Islet precursor cell (in vitro differentiated cells): ENCODE measurements at regions not wholly inside any gene's neighbourhood (a gene's known extent, or its start where the extent isn't known, plus 50 kb on each side); places are given as distances from the start of the nearest gene placed in this dataset.
"Not testable (repeated sequence)": the region's sequence is repeated elsewhere in the genome, so short reads cannot be mapped to it uniquely, and the experiment has no call there.

Experiments used
- DNase-seq: peaks from one replicate; pipeline ENCODE4 v3.0.0-alpha.2; 2018

DNA sequence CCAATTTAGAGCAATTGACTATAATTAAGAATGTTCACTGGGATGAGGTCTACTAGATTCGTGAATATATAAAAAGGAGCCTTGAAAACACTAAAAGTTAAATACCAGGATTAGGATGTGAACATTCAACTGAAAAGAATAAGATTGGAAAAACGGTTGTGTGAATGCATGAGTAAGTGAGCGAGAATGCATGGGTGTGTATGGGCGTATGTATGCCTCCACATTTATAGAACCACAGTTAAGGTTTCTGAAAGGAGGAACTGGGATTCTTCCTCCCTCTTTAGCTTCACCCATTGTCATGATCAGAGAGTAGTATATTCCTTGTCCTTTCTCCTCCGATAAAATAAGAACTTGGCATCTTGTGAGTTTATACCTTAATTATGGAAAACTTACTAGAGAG is 151.1 kb upstream of the UBE2E3 start:
- DNase-seq: no peak

DNA sequence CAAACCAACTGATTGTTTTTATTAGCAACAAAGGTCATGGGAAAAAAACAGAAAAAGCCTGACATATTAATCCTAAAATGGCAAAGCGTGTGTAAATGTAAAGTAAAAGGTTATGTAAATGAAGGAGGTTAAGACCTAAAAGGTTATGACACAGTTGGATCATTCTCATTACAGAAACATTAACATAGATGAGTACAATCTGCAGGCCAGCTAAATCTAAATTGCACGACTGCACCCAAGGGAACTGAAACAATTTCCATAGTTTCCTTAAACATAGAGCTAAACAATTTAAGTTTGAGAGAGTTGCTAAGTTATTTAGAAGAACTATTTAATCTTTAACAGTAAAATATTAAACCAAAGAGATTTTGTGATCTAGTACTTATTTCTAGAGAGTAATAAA is 151.6 kb upstream of the UBE2E3 start:
- DNase-seq: no peak

DNA sequence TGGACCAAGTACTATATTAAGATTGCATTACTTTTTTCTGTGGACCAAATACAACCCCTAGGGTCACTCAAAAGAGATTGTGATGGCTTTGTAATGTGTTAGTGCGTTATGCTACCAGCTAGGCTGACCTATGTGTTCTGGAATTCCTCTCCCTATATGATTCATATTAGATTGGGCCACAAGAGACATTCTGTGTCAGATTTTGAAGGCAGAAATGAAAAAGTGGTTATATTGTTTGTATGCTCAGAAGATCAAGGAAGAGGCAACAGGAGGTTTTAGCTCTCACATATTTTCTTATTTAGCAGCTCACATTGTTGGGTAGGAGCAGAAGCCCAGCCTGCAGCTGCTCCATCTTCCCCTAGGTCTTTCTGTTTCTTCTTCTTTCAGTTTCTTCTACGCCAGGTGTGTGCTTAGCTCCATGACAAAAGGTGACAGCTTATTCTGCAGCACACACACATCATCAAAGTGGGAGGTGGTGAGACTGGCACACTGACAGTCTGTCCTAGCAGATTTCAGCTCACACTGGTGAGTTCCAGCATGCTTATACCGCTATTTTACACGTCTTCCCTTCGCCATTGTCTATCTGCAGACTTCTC is 156.8 kb upstream of the UBE2E3 start:
- DNase-seq: no peak

DNA sequence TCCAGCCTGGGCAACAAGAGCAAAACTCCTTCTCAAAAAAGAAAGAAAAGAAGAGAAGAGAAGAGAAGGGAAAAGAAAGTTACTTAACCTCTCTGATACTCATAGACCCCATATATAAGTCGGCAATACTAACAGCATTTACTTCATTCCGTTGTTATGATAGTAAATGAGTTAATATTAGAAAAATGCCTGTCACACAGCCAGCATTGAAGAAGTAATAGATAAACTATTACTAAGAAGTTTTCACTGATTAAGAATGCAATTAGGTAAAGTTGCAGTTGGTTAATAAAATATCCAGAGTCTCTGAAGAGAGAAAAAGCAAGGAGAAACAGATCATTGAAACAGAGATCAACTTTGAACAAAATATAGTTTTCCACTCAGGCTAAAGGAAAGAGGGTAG is 161.3 kb upstream of the UBE2E3 start:
- DNase-seq: no peak

DNA sequence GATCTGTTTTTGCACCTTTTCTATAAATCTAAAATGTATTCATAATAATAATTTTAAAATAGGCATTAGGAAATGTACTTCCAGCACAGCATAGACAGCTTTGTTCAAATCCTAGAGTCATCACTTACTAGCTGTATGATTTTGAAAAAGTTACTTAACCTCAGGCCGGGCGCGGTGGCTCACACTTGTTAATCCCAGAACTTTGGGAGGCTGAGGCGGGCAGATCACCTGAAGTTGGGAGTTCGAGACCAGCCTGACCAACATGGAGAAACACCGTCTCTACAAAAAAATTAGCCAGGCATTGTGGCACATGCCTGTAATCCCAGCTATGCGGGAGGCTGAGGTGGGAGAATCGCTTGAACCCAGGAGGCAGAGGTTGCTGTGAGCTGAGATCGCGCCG is 161.7 kb upstream of the UBE2E3 start:
- DNase-seq: not testable (repeated sequence)

DNA sequence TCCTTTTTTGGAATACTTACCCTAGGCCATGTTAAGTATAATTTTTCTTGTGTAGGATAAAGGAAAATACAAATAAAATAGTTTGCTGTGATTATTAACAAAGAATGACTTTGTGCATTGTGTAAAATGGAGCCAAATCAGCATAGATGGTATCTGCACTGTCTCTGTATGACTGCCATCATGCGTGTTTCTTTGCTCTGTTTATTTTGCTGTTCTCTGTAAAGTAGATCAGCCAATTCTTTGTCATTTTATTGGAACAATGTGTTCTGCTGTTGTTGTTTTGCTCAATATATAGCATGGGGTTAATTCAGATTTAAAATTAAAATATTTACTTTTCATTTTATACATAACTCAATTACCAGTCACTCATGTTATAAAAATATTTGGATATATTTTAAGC is 181.3 kb upstream of the UBE2E3 start:
- DNase-seq: no peak

DNA sequence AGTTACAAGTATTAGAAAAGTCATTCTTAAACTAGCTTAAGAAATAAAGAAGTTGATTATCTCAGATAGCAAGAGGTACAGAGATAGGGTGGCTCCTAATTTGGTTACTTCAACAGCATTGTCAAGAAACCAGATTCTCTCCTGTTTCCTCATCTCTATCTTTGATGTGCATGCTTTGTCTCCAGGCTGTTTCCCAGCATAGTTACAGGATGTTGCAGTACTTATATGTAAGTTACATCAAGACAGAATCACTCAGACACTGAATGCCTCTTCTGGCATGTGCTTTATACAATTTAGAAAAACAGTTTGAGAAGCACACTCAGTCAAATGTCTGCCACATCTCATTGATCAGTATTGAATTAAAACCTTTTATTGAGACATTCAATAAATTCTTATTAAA is 189.5 kb upstream of the UBE2E3 start:
- DNase-seq: no peak

DNA sequence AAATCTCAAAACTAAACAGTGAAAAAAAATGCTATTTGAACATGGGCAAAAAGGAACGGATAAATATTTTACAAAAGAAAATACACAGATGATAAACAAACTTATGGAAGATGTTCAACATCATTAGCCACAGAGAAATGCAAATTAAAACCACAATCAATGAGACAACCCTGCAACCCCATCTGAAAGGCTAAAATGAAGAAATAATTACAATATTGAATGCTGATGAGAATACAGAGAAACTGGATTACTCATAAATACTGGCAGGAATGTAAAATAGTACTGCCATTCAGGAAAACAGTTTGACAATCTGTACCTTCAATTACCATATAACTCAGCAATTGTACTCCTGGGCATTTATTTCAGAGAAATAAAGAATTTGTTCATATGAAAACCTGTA is 193.1 kb upstream of the UBE2E3 start:
- no peak for DNase-seq

DNA sequence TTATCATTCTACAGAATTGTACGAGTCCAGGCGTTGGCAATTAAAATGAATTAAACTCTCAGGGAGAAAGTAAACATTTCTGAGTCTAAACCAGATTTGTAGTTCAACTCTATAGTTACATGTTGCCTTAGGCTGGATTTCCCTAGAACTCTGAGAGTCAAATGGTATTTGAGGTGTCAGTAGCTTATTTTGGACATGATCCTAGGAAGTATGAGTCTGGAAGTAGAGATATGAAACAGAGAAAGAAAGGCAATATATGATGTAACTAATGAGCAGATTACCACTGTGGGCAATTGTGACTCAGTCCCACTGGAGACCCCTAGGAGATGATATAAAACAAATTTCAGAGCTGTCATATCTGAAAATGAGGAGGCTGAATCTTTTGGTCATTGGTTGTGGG is 199.1 kb upstream of the UBE2E3 start:
- no peak for DNase-seq

DNA sequence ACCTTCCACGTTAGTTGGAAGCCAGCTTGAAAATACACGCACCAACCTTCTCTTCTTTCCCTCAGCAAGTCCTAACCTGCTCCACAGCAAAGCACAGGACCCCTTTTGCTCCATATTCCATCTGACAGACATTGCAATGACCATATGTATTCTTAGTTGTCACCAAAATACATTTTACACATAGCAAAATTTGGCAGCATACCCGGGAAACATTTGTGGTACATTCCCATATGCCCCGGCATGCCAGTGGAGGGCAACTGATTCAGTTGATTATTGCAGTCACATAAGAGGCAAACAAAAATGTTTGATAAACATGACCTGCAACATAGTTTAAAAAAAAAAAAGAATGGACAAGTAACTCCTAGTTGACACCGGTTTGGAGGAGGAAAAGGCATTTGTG is 202.1 kb upstream of the UBE2E3 start:
- DNase-seq: no peak

DNA sequence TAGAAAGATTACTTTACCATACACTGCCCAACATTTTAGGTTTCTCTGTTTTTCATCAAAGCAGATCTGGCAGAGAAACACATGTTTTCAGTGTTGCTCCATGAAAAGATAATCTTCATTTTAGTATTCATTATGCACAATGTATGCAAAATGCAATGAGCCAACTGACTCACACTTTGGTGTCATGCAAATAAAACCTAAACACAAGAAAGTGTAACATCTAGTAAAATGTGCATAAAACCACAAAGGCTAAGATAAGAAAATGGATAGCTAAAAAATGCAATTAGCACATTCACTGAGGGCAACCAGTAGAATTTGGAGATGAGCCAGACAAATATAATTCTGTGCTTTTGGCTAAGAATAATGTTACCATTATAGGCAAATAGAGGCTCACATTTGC is 203.5 kb upstream of the UBE2E3 start:
- DNase-seq: no peak

DNA sequence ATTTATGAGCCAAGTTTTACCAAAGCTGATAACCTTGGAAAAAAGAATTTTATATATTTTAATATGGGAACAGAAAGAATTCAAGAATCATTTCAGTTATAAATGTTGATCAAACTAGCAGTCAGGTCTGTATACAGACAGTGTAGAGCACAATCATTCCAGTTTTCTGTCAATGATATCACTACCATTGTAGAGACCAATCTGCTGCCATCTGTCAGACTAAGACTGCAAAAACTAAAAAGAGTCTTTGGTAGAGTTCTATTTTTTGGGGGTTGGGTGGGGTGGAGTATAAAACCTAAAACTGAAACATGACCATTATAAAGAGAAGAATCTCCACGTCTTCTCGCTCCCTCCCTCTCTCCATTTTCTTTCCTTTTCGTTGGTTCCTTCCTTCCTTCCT is 204.7 kb upstream of the UBE2E3 start:
- no peak for DNase-seq

DNA sequence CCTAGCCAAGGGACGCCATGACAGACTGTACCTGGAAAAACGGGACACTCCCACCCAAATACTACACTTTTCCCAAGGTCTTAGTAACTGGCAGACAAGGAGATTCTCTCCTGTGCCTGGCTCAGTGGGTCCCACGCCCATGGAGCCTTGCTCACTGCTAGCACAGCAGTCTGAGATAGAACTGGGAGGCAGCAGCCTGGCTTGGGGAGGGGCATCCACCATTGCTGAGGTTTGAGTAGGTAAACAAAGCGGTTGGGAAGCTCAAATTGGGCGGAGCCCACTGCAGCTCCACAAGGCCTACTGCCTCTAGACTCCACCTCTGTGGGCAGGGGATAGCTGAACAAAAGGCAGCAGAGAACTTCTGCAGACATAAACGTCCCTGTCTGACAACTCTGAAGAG is 215.1 kb upstream of the UBE2E3 start:
- not testable (repeated sequence) for DNase-seq

DNA sequence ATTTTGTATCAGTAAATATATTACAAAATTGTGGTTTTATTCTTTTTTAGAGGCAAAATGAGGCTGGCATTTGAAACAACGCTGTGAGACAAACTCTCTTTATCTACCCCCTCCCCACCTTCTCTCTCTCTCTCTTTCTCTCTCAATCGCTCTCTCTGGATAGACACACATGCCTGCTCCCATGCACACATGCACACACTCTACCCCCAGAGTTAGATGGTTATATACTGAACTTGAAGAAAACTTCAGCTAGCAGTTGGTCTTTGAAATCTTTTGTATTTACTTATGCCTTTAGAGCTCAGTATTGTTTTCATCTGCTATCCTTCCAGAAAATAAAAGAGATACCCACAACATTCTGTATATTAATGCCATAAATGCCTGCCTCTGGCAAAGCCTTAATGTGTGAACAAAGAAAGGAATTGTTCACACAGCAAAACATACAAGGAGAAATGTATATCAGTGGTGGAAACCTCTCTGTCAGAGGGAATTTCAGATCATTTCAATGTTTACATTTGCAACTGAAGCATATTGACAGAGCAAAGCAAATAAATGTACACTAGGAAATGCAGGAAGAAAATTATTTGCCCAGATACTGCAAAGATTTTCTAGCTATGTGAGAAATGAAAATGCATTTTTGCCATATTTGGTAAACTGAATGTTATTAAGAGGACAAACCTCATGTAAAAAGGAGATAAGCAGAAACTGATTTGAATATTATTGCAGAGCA is 217.0 kb upstream of the UBE2E3 start:
- no peak for DNase-seq

DNA sequence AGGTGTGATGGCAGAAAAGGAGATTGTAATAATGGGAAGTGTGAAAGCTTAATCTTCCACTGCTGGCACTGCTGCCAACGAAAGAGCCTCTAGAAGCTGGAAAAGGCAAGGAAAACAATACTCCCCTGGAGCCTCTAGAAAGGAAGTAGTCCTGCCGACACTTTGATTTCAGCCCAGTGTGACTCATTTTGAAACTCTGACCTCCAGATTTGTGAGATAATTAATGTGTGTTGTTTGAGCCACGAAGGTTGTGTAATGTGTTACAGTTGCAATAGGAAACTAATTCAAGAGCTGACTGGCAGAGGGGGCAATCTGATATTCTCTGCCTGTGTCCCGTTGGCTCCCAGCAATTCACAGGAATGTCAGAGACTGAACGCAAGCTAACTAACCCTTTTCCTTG is 219.2 kb upstream of the UBE2E3 start:
- no peak for DNase-seq

DNA sequence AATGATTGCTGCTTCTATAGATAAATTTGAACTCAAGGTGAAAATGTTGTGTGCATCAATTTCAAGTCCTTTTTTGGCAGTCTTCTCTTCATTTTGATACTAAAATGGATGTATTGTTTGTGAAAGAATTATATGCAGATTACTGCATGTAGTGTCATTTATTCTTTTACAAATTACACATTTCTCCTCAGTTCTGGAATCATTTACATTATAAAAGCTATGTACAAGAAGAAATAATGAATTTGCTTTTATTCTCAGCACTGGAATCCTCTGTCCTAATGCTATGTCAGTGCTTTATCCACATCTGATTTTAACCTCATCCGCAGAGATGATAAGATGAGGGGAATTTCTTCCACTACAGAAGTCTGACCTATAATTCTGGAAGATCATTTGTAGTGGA is 220.8 kb upstream of the UBE2E3 start:
- DNase-seq: no peak

DNA sequence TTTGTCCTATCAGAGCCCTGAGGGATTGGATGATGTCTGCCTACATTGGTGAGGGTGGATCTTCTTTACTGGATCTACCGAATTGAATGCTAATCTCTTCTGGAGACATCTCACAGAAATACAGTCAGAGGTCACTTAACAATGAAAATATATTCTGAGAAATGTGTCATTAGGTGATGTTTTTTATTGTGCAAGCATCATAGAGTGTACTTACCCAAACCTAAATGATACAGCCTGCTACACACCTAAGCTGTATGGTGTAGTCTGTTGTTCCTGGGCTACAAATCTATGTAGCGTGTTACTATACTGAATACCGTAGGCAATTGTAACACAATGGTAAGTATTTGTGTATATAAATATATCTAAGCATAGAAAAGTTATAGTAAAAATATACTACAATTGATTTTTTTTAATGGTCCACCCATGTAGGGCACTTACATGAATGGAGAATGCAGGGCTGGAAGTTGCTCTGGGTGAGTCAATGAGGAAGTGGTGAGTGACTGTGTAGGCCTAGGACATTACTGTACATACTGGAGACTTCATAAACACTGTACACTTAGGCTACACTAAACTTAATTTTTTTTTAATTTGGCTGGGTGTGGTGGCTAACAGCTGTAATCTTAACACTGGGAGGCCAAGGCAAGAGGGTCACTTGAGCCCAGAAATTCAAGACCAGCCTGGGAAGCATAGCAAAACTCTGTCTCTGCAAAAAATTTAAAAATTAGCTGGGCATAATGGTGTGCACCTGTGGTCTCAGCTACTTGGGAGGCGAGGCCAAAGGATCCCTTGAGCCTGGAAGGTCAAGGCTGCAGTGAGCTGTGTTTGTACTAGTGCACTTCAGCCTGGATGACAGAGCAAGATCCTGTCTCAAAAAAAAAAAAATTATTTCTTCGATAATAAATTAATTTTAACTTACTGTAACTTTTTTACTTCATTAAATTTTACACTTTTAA is 226.3 kb upstream of the UBE2E3 start:
- DNase-seq: no peak

DNA sequence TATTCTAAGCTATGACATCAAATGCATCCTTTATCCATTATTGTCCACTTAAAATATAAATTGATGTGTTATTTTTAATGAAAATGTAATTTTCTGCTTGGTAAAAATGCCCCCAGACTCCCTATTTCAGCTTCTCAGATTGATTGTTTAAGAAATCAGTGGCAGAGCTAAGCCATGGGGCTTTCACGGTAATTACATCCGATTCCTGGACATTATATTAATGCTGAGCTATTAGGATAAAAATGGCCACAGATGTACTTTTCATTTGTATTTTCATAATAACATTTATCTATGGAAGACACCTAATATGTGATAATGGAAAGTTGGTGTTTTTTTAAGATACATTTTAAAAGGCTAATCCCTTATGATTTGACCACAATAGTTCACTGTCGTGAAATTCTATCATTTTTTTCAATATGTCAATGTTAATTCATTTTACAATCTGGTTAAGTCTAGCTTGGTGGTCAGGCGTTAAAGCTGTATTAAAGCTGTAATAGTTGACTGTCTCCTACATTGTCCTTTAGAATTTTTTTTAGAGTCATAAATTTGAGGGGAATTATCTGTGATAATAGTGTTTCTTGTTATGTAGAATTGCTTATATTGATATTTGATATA is 229.0 kb upstream of the UBE2E3 start:
- DNase-seq: no peak

DNA sequence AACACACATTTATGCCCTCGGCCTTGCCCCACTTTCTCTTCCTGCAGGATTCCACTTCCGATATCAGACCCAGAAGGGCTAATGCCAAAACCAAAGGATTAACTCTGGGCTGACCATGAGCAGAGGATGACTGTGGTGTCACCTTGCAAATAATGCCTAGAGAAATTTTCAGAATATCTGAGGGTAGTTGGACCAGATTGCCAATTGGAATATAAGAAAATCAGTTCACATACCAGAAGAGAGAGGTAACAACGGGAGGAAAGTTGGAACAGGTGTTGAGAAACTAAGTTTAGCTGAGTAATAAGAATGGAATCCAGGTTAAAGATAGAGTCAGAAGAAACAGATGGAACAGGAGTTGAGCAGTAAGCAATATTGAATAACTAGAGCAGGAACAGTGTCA is 232.7 kb upstream of the UBE2E3 start:
- DNase-seq: no peak

DNA sequence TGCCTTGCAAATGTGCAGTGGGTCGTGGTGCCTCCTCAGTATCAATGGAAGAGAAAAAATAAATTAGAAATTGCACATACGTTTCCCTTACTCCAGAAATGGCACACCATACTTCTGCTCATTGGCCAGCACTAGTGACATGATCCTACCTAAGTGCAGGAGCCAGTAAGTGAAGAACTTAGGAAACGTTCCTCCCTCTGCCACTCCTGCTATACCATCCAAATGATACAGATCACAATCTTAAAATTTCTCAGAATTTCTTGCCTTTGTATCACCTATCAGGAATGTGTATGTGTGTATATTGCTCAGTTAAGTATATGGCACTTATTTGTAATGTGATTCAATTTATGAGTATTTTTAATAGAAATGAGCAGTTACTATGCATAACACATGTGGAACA is 237.0 kb upstream of the UBE2E3 start:
- DNase-seq: no peak

DNA sequence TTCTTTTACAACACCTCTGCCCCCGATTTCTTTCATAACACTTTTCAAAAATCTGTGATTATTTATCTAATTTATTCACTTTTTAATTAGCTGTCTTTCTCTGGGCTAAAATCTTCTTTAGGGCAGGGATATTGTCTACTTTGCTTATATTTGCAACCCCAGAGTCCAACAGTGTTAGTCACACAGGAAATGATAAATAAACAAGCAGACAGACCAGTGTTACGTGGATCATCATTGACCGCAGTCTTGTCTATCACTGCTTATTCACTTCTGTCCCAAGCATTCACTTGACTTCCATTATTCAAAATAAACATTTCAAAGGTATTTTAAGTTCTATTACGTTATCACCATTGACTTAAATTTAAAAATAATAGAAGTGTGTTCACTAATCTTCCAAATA is 237.6 kb upstream of the UBE2E3 start:
- DNase-seq: no peak

DNA sequence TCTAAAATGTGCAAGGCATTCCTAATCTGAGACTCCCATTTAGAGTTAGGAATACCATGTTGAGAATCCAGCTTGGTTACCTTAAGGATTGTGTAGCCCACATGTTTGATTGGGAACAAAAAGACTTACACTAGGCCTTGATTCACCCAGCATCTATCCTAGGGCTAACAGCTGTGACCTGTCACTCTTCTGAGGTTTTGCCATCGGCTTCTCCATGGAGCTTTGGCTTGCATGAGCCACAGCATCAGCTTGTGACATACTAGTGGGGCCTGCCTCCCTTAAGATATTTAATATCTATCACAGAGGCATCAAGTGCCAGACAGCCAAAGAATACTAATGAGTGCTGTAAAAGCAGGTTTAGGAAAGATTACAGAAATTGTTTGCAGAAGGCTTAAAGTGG is 241.3 kb upstream of the UBE2E3 start:
- no peak for DNase-seq

DNA sequence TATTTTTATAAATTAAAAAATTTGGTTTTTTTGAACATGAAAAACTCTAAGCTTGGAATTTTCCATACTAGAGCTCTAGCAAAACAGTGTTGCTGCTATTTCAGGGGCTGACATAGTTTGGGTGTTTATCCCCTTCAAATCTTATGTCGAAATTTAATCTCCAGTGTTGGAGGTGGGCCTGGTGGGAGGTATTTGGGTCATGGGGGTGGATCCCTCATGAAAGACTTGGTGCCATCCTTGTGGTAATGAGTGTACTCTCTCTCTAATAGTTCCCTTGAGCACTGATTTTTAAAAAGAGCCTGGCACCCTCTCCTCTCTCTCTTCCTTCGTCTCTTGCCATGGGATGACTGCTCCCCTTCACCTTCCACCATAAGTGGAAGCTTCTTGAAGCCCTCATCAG is 244.6 kb upstream of the UBE2E3 start:
- DNase-seq: no peak

DNA sequence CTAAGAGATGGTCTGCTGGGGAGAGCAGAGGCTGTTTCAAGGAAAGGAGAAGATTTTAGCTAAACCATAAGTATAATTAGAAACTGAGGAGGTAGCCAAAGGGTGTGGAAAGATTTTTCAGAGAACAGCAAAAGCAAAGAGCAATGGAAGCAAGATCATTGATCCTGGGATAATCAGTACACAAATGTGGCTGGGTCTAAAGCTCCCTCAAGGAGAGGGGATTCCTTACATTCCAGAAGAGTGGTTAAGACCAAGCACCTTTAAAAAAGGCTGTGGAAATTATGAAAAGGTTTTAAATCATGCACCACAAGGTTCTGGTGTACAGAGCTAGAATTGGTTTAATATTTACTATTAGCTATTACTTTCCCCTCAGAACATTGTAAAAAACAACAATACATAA is 246.0 kb upstream of the UBE2E3 start:
- DNase-seq: no peak
